OCI-LY1 (cell line): ENCODE measurements at regions not wholly inside any gene's neighbourhood (a gene's known extent, or its start where the extent isn't known, plus 50 kb on each side); places are given as distances from the start of the nearest gene placed in this dataset.

ENCODE experiments used
- H2AFZ ChIP-seq: fragments of 200-600 bp; sonication (generic), shearing (Covaris generic); 2 replicates; pipeline ENCODE4 v1.6.0; 2014; ENCODE audit warnings: antibody characterized with exemption, mild to moderate bottlenecking, low read length
- H3F3A ChIP-seq: fragments of 200-600 bp; sonication (generic), shearing (Covaris generic); 2 replicates; pipeline ENCODE4 v1.6.0; 2014; ENCODE audit warnings: mild to moderate bottlenecking, antibody characterized with exemption, low read length, moderate library complexity; ENCODE audit not compliant: insufficient read depth
- H3K27ac ChIP-seq: fragments of 200-600 bp; sonication (generic); 2 replicates; pipeline ENCODE4 v1.5.1; 2014; ENCODE audit warnings: low read length, mixed run types, mild to moderate bottlenecking, low read depth; ENCODE audit not compliant: poor library complexity, severe bottlenecking
- H3K27me3 ChIP-seq: fragments of 200-600 bp; sonication (generic); 2 replicates; pipeline ENCODE4 v1.6.0; 2014; ENCODE audit warnings: antibody characterized with exemption, mild to moderate bottlenecking, low read length, moderate library complexity; ENCODE audit not compliant: insufficient read depth
- H3K36me3 ChIP-seq: fragments of 200-600 bp; sonication (generic); 2 replicates; pipeline ENCODE4 v1.6.1; 2014; ENCODE audit warnings: mild to moderate bottlenecking, antibody characterized with exemption, low read length, moderate library complexity, mixed read lengths; ENCODE audit not compliant: insufficient read depth
- H3K4me1 ChIP-seq: fragments of 200-600 bp; sonication (generic); 2 replicates; pipeline ENCODE4 v1.5.1; 2014; ENCODE audit warnings: mild to moderate bottlenecking, low read length, moderate library complexity; ENCODE audit not compliant: insufficient read depth, severe bottlenecking
- H3K4me2 ChIP-seq: fragments of 200-600 bp; sonication (generic), shearing (Covaris generic); 2 replicates; pipeline ENCODE4 v1.6.1; 2014; ENCODE audit warnings: low read length
- H3K4me3 ChIP-seq: fragments of 200-600 bp; sonication (generic); 2 replicates; pipeline ENCODE4 v1.5.1; 2014; ENCODE audit warnings: low read length, low read depth, mild to moderate bottlenecking, mixed read lengths; ENCODE audit not compliant: poor library complexity, severe bottlenecking
- H3K79me2 ChIP-seq: fragments of 200-600 bp; shearing (Covaris generic); 2 replicates; pipeline ENCODE4 v1.6.1; 2016; ENCODE audit warnings: mixed run types, low read length, mixed read lengths; ENCODE audit not compliant: insufficient read depth
- H3K9ac ChIP-seq: fragments of 200-600 bp; sonication (generic), shearing (Covaris generic); 2 replicates; pipeline ENCODE4 v1.6.1; 2014; ENCODE audit warnings: mild to moderate bottlenecking, low read length, mixed read lengths
- H3K9me2 ChIP-seq: fragments of 200-600 bp; sonication (generic), shearing (Covaris generic); 2 replicates; pipeline ENCODE4 v1.6.1; 2014; ENCODE audit warnings: low read depth, mild to moderate bottlenecking, low read length, mixed read lengths
- H3K9me3 ChIP-seq: fragments of 200-600 bp; shearing (Covaris generic); 2 replicates; pipeline ENCODE4 v1.6.1; 2014; ENCODE audit warnings: low read length, mixed read lengths
- H4K20me1 ChIP-seq: fragments of 200-600 bp; sonication (generic), shearing (Covaris generic); 2 replicates; pipeline ENCODE4 v1.6.0; 2016; ENCODE audit warnings: mild to moderate bottlenecking, low read length; ENCODE audit not compliant: insufficient read depth
- EZH2 ChIP-seq: fragments of 200-600 bp; sonication (generic), shearing (Covaris generic); IDR thresholded peaks from 2 replicates; pipeline ENCODE4 v1.8.0; 2017; ENCODE audit warnings: borderline replicate concordance, mixed run types, mild to moderate bottlenecking, antibody characterized with exemption, low read length, moderate library complexity, mixed read lengths
- TF ChIP-seq, protein P1 (sequence below): fragments of 200-600 bp; sonication (generic), shearing (Covaris generic); IDR thresholded peaks from 2 replicates; pipeline ENCODE4 v1.5.1; 2017; ENCODE audit warnings: mild to moderate bottlenecking, antibody characterized with exemption, low read length, moderate library complexity, mixed read lengths

- no peaks in the 10 kb centered on the region for H4K20me1 ChIP-seq
- H3K4me2 ChIP-seq = no peak overlapping the region
- no peak overlapping the region for H2AFZ ChIP-seq
- no peaks in the 10 kb centered on the region for H3K36me3 ChIP-seq
- no peaks in the 10 kb centered on the region for H3K9me2 ChIP-seq
- no peaks in the 10 kb centered on the region for H3K4me1 ChIP-seq
- no peak overlapping the region for H3K27ac ChIP-seq
- H3K27me3 ChIP-seq = no peaks in the 10 kb centered on the region
- no peak for TF ChIP-seq EZH2
- TF ChIP-seq, protein P1, sequence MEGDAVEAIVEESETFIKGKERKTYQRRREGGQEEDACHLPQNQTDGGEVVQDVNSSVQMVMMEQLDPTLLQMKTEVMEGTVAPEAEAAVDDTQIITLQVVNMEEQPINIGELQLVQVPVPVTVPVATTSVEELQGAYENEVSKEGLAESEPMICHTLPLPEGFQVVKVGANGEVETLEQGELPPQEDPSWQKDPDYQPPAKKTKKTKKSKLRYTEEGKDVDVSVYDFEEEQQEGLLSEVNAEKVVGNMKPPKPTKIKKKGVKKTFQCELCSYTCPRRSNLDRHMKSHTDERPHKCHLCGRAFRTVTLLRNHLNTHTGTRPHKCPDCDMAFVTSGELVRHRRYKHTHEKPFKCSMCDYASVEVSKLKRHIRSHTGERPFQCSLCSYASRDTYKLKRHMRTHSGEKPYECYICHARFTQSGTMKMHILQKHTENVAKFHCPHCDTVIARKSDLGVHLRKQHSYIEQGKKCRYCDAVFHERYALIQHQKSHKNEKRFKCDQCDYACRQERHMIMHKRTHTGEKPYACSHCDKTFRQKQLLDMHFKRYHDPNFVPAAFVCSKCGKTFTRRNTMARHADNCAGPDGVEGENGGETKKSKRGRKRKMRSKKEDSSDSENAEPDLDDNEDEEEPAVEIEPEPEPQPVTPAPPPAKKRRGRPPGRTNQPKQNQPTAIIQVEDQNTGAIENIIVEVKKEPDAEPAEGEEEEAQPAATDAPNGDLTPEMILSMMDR = no peak
- no peaks in the 10 kb centered on the region for H3F3A ChIP-seq
- no peaks in the 10 kb centered on the region for H3K9me3 ChIP-seq
- H3K9ac ChIP-seq = no peak overlapping the region
- H3K79me2 ChIP-seq = no peaks in the 10 kb centered on the region
- H3K4me3 ChIP-seq = no peak overlapping the region
Measured at GRCh38 chr13:90591260-90591926, 756.1 kb upstream of the MIR17HG start.

GRCh38 chr13:90591927-90592268 lies 755.6 kb upstream of the MIR17HG start:
- Histone ChIP-seq H3K4me3 (no peak overlapping the region), H3F3A (no peaks in the 10 kb centered on the region), H3K79me2 (no peaks in the 10 kb centered on the region), H3K9ac (no peak overlapping the region), H4K20me1 (no peaks in the 10 kb centered on the region), H3K4me1 (no peaks in the 10 kb centered on the region), H3K9me3 (no peaks in the 10 kb centered on the region), H3K36me3 (no peaks in the 10 kb centered on the region), H2AFZ (no peak overlapping the region), H3K27me3 (no peaks in the 10 kb centered on the region), H3K4me2 (no peak overlapping the region), H3K9me2 (0 out of 2 replicates have a peak, but pooled peaks cover 1% of the 10 kb centered on the region), H3K27ac (no peak overlapping the region)
- TF ChIP-seq, protein P1 = no peak
- TF ChIP-seq EZH2 = no peak

DNA sequence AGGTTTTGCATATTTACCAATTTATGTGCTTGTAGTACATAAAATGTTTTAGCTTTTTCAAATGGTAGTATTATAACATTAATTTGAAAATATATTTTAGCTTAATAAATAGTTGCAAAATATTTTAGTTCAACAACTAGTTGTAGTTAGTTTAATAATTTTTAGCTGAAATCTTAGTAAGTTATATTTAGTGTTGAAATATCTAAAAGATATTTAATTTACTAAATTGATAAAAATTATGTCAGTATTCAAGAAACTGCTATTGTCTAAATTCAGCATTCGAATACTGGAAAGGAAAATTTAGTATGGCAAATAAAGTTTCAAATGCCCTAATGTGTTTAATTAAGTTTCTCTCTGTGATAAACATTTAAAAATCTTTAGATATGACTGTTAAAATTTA lies 754.5 kb upstream of the MIR17HG start:
- no peak overlapping the region for H3K4me3 ChIP-seq
- TF ChIP-seq, protein P1 = no peak
- TF ChIP-seq EZH2 = no peak

More for the DNA sequence above, 754.5 kb upstream of the MIR17HG start:
- H3K4me2 ChIP-seq = no peak overlapping the region
- no peaks in the 10 kb centered on the region for H3K79me2 ChIP-seq
- no peaks in the 10 kb centered on the region for H3K27me3 ChIP-seq
- 0 out of 2 replicates have a peak, but pooled peaks cover 2% of the 10 kb centered on the region for H3K9me2 ChIP-seq
- H3K36me3 ChIP-seq = no peaks in the 10 kb centered on the region
- H3K9ac ChIP-seq = no peak overlapping the region
- no peak overlapping the region for H3K27ac ChIP-seq
- H2AFZ ChIP-seq = no peak overlapping the region
- H3K4me1 ChIP-seq = no peaks in the 10 kb centered on the region
- no peaks in the 10 kb centered on the region for H4K20me1 ChIP-seq
- no peaks in the 10 kb centered on the region for H3F3A ChIP-seq
- H3K9me3 ChIP-seq = no peaks in the 10 kb centered on the region
